T-cell (primary cell): ENCODE measurements at regions not wholly inside any gene's neighbourhood (a gene's known extent, or its start where the extent isn't known, plus 50 kb on each side); places are given as distances from the start of the nearest gene placed in this dataset.

Experiments used
- ATAC-seq, 4 experiments: fragments of 200-7000 bp in 3 of 4; fragments of 150-1000 bp in 1 of 4; cut with Tn5 transposase; replicated peaks in 1 of 4; 1 replicate in 3 of 4; 2 replicates in 1 of 4; pipeline ENCODE4 v1.10.0; 2021; ENCODE audit warnings: moderate library complexity in 3 of 4, mild to moderate bottlenecking in 2 of 4, moderate number of reproducible peaks in 1 of 4
- CTCF ChIA-PET, 2 donors: fragments of 300-600 bp; sonication (Branson Sonifier 250); formaldehyde crosslinking; loops; one replicate each; lab custom pipeline; 2022; ENCODE audit warnings: antibody characterized with exemption in 2 of 2; lab: Charles Lee
- POLR2A ChIA-PET, 2 donors: fragments of 300-600 bp; sonication (Branson Sonifier 250); formaldehyde crosslinking; loops; one replicate each; lab custom pipeline; 2022; ENCODE audit warnings: antibody characterized with exemption in 2 of 2; lab: Charles Lee
- DNase-seq, 35 experiments: peaks; one replicate each; pipeline versions ENCODE4 v3.0.0 to v3.0.0-alpha.2; 2013 to 2023
- H3K27ac ChIP-seq: one replicate; pipeline ENCODE4 v1.5.1; 2013; ENCODE audit warnings: low read length
- H3K27me3 ChIP-seq, 2 experiments: replicated peaks in 1 of 2; 1 replicate in 1 of 2; 2 replicates in 1 of 2; pipeline versions ENCODE4 v1.6.1 to v1.7.0; 2013; ENCODE audit warnings: low read length in 1 of 2, mixed read lengths in 1 of 2; ENCODE audit not compliant: control insufficient read depth in 2 of 2, insufficient read depth in 2 of 2; ENCODE audit errors: extremely low read depth in 1 of 2
- H3K36me3 ChIP-seq, 2 donors: 1 replicate in 1 of 2; 2 replicates in 1 of 2; pipeline versions ENCODE4 v1.6.1 to v1.7.0; 2013; ENCODE audit warnings: low read length in 1 of 2; ENCODE audit not compliant: control insufficient read depth in 2 of 2, insufficient read depth in 1 of 2; ENCODE audit errors: extremely low read depth in 1 of 2
- H3K4me1 ChIP-seq, 2 experiments: 1 replicate in 1 of 2; 2 replicates in 1 of 2; pipeline versions ENCODE4 v1.6.1 to v1.7.0; 2013; ENCODE audit warnings: low read length in 2 of 2, mixed read lengths in 1 of 2; ENCODE audit not compliant: insufficient read depth in 2 of 2, control insufficient read depth in 1 of 2; ENCODE audit errors: extremely low read depth in 1 of 2
- H3K4me3 ChIP-seq, 2 donors: 1 replicate in 1 of 2; 2 replicates in 1 of 2; pipeline versions ENCODE4 v1.5.1 to v1.7.0; 2013; ENCODE audit warnings: mild to moderate bottlenecking in 2 of 2, low read length in 1 of 2, moderate library complexity in 1 of 2; ENCODE audit not compliant: control insufficient read depth in 1 of 2; ENCODE audit errors: extremely low read depth in 1 of 2
- H3K9me3 ChIP-seq: 2 replicates; pipeline ENCODE4 v1.7.0; 2013
- H3K27ac Mint-ChIP-seq, 2 donors: one replicate each; pipeline ENCODE4 v1.8.0; 2020 to 2021; ENCODE audit warnings: mild to moderate bottlenecking in 2 of 2, mixed read lengths in 2 of 2
- H3K27me3 Mint-ChIP-seq, 2 donors: one replicate each; pipeline ENCODE4 v1.8.0; 2021 to 2022; ENCODE audit warnings: mixed read lengths in 2 of 2
- H3K36me3 Mint-ChIP-seq: one replicate; pipeline ENCODE4 v1.8.0; 2021; ENCODE audit warnings: mixed read lengths
- H3K4me1 Mint-ChIP-seq, 3 donors: one replicate each; pipeline ENCODE4 v1.8.0; 2020 to 2022; ENCODE audit warnings: mixed read lengths in 3 of 3, mild to moderate bottlenecking in 1 of 3
- H3K4me3 Mint-ChIP-seq, 3 donors: one replicate each; pipeline ENCODE4 v1.8.0; 2020 to 2022; ENCODE audit warnings: mild to moderate bottlenecking in 3 of 3, mixed read lengths in 3 of 3, moderate library complexity in 3 of 3
- H3K9me3 Mint-ChIP-seq, 3 donors: one replicate each; pipeline ENCODE4 v1.8.0; 2020 to 2022; ENCODE audit warnings: mixed read lengths in 3 of 3
- WGBS: methylation state at CpG from one replicate; pipeline ENCODE4 v1.1.5; 2013; ENCODE audit warnings: missing lambda C conversion rate; ENCODE audit not compliant: insufficient coverage; 5-methylcytosine and 5-hydroxymethylcytosine counted together

- ChIA-PET CTCF (no interaction called here), POLR2A (no interaction called here)
- no peaks in the 10 kb centered on the region for H3K27me3 ChIP-seq
- H3K27ac Mint-ChIP-seq, result no peak overlapping the region
- no peaks in the 10 kb centered on the region for H3K36me3 ChIP-seq
- ATAC-seq (no peak), DNase-seq (no peak)
- WGBS, result no CpG with 5 or more reads among the region's 1 CpG
- H3K36me3 Mint-ChIP-seq, result no peaks in the 10 kb centered on the region
- H3K27ac ChIP-seq, result no peak overlapping the region
- no peaks in the 10 kb centered on the region for H3K27me3 Mint-ChIP-seq
- no peaks in the 10 kb centered on the region for H3K4me1 Mint-ChIP-seq
- no peaks in the 10 kb centered on the region for H3K4me1 ChIP-seq
- H3K4me3 Mint-ChIP-seq, result no peak overlapping the region
- H3K4me3 ChIP-seq, result no peak overlapping the region
- no peaks in the 10 kb centered on the region for H3K9me3 ChIP-seq
- H3K9me3 Mint-ChIP-seq, result peaks cover 2 to 12% (median 6%) of the 10 kb centered on the region in 3 donors
Observed at GRCh38 chr5:62980884-62981283, 402.3 kb downstream of the LRRC70 start.

GRCh38 chr5:62979472-62979871, 400.9 kb downstream of the LRRC70 start:
- peaks cover 0 to 4% (median 0%) of the 10 kb centered on the region in 3 donors for H3K9me3 Mint-ChIP-seq
- ChIA-PET POLR2A (no interaction called here), CTCF (no interaction called here)
- 100% methylated on average over 2 of the region's 5 CpGs for WGBS
- no peak overlapping the region for H3K27ac Mint-ChIP-seq
- DNase-seq (no peak), ATAC-seq (no peak)
- H3K27me3 Mint-ChIP-seq, result no peaks in the 10 kb centered on the region
- no peak overlapping the region for H3K4me3 Mint-ChIP-seq
- H3K27ac ChIP-seq, result no peak overlapping the region
- no peaks in the 10 kb centered on the region for H3K36me3 ChIP-seq
- H3K4me3 ChIP-seq, result no peak overlapping the region
- no peaks in the 10 kb centered on the region for H3K27me3 ChIP-seq
- no peaks in the 10 kb centered on the region for H3K4me1 ChIP-seq
- H3K9me3 ChIP-seq, result no peaks in the 10 kb centered on the region
- no peaks in the 10 kb centered on the region for H3K4me1 Mint-ChIP-seq
- H3K36me3 Mint-ChIP-seq, result no peaks in the 10 kb centered on the region

- ATAC-seq (no peak), DNase-seq (no peak)
- Mint-ChIP-seq H3K4me3 (no peak overlapping the region), H3K36me3 (no peaks in the 10 kb centered on the region), H3K4me1 (no peaks in the 10 kb centered on the region), H3K9me3 (peaks cover 0 to 4% (median 0%) of the 10 kb centered on the region in 3 donors), H3K27me3 (no peaks in the 10 kb centered on the region), H3K27ac (no peak overlapping the region)
- H3K27ac ChIP-seq, result no peak overlapping the region
- no peaks in the 10 kb centered on the region for H3K36me3 ChIP-seq
- no peaks in the 10 kb centered on the region for H3K4me1 ChIP-seq
- no CpG with 5 or more reads among the region's 4 CpGs for WGBS
- H3K9me3 ChIP-seq, result no peaks in the 10 kb centered on the region
- CTCF ChIA-PET, result no interaction called here
- POLR2A ChIA-PET, result no interaction called here
- H3K4me3 ChIP-seq, result no peak overlapping the region
- H3K27me3 ChIP-seq, result no peaks in the 10 kb centered on the region
Observed at GRCh38 chr5:62977661-62978060, 399.0 kb downstream of the LRRC70 start.

- Histone ChIP-seq H3K27me3 (no peaks in the 10 kb centered on the region), H3K27ac (no peak overlapping the region), H3K4me1 (no peaks in the 10 kb centered on the region), H3K36me3 (no peaks in the 10 kb centered on the region), H3K4me3 (no peak overlapping the region), H3K9me3 (no peaks in the 10 kb centered on the region)
- Mint-ChIP-seq H3K4me3 (no peak overlapping the region), H3K27me3 (no peaks in the 10 kb centered on the region), H3K27ac (no peak overlapping the region), H3K4me1 (no peaks in the 10 kb centered on the region), H3K36me3 (no peaks in the 10 kb centered on the region), H3K9me3 (peaks cover 0 to 4% (median 0%) of the 10 kb centered on the region in 3 donors)
- ChIA-PET POLR2A (no interaction called here), CTCF (no interaction called here)
- DNase-seq (no peak), ATAC-seq (no peak)
- no CpG with 5 or more reads among the region's 3 CpGs for WGBS
Observed at GRCh38 chr5:62974623-62975022, 396.0 kb downstream of the LRRC70 start.

- Histone ChIP-seq H3K27ac (no peak overlapping the region), H3K9me3 (no peaks in the 10 kb centered on the region), H3K4me3 (no peak overlapping the region), H3K27me3 (no peaks in the 10 kb centered on the region), H3K4me1 (no peaks in the 10 kb centered on the region), H3K36me3 (no peaks in the 10 kb centered on the region)
- CTCF ChIA-PET, result no interaction called here
- no peaks in the 10 kb centered on the region for H3K36me3 Mint-ChIP-seq
- H3K9me3 Mint-ChIP-seq, result peaks cover 6 to 20% (median 20%) of the 10 kb centered on the region in 3 donors
- H3K27me3 Mint-ChIP-seq, result no peaks in the 10 kb centered on the region
- ATAC-seq, result no peak
- H3K4me3 Mint-ChIP-seq, result no peak overlapping the region
- no peak for DNase-seq
- POLR2A ChIA-PET, result no interaction called here
- H3K4me1 Mint-ChIP-seq, result no peaks in the 10 kb centered on the region
- WGBS, result 81% methylated on average over 6 of the region's 10 CpGs
- H3K27ac Mint-ChIP-seq, result no peak overlapping the region
Observed at GRCh38 chr5:62969409-62970120, 390.9 kb downstream of the LRRC70 start.

- ChIA-PET POLR2A (no interaction called here), CTCF (no interaction called here)
- no peaks in the 10 kb centered on the region for H3K36me3 Mint-ChIP-seq
- H3K4me3 Mint-ChIP-seq, result no peak overlapping the region
- Histone ChIP-seq H3K4me1 (no peaks in the 10 kb centered on the region), H3K27me3 (no peaks in the 10 kb centered on the region), H3K27ac (no peak overlapping the region), H3K36me3 (no peaks in the 10 kb centered on the region), H3K4me3 (no peak overlapping the region), H3K9me3 (no peaks in the 10 kb centered on the region)
- ATAC-seq (no peak), DNase-seq (no peak)
- H3K4me1 Mint-ChIP-seq, result no peaks in the 10 kb centered on the region
- no peak overlapping the region for H3K27ac Mint-ChIP-seq
- peaks cover 14 to 44% (median 38%) of the 10 kb centered on the region in 3 donors for H3K9me3 Mint-ChIP-seq
- H3K27me3 Mint-ChIP-seq, result no peaks in the 10 kb centered on the region
Observed at GRCh38 chr5:62964428-62964827, 385.8 kb downstream of the LRRC70 start.

GRCh38 chr5:62960781-62961180, 382.2 kb downstream of the LRRC70 start:
- DNase-seq (no peak), ATAC-seq (no peak)
- H3K4me3 ChIP-seq, result no peak overlapping the region
- no peaks in the 10 kb centered on the region for H3K36me3 ChIP-seq
- H3K27ac ChIP-seq, result no peak overlapping the region
- no CpG with 5 or more reads among the region's 2 CpGs for whole genome bisulfite sequencing
- H3K9me3 Mint-ChIP-seq, result peaks cover 14 to 37% (median 27%) of the 10 kb centered on the region in 3 donors
- no peaks in the 10 kb centered on the region for H3K27me3 Mint-ChIP-seq
- ChIA-PET POLR2A (no interaction called here), CTCF (no interaction called here)
- no peak overlapping the region for H3K27ac Mint-ChIP-seq
- no peak overlapping the region for H3K4me3 Mint-ChIP-seq
- no peaks in the 10 kb centered on the region for H3K4me1 Mint-ChIP-seq
- no peaks in the 10 kb centered on the region for H3K4me1 ChIP-seq
- no peaks in the 10 kb centered on the region for H3K36me3 Mint-ChIP-seq
- H3K9me3 ChIP-seq, result no peaks in the 10 kb centered on the region
- no peaks in the 10 kb centered on the region for H3K27me3 ChIP-seq
